ENCODE measurements at regions not wholly inside any gene's neighbourhood (a gene's known extent, or its start where the extent isn't known, plus 50 kb on each side); places are given as distances from the start of the nearest gene placed in this dataset.

GRCh38 chr3:106827515-106828213 lies 549.6 kb upstream of the CCDC54 start:
- TF ChIP-seq EP300 (IDR thresholded peaks at IDR 0.05) (no peak), POLR2A (IDR thresholded peaks at IDR 0.05; ENCODE audit: low read depth) (no peak), POLR2AphosphoS5 (IDR thresholded peaks at IDR 0.05) (no peak)
- TF ChIP-seq, protein P1, sequence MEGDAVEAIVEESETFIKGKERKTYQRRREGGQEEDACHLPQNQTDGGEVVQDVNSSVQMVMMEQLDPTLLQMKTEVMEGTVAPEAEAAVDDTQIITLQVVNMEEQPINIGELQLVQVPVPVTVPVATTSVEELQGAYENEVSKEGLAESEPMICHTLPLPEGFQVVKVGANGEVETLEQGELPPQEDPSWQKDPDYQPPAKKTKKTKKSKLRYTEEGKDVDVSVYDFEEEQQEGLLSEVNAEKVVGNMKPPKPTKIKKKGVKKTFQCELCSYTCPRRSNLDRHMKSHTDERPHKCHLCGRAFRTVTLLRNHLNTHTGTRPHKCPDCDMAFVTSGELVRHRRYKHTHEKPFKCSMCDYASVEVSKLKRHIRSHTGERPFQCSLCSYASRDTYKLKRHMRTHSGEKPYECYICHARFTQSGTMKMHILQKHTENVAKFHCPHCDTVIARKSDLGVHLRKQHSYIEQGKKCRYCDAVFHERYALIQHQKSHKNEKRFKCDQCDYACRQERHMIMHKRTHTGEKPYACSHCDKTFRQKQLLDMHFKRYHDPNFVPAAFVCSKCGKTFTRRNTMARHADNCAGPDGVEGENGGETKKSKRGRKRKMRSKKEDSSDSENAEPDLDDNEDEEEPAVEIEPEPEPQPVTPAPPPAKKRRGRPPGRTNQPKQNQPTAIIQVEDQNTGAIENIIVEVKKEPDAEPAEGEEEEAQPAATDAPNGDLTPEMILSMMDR (IDR thresholded peaks at IDR 0.05) = no peak

Data from esophagus muscularis mucosa (tissue), 4 donors.